ENCODE measurements at regions not wholly inside any gene's neighbourhood (a gene's known extent, or its start where the extent isn't known, plus 50 kb on each side); places are given as distances from the start of the nearest gene placed in this dataset.

DNA sequence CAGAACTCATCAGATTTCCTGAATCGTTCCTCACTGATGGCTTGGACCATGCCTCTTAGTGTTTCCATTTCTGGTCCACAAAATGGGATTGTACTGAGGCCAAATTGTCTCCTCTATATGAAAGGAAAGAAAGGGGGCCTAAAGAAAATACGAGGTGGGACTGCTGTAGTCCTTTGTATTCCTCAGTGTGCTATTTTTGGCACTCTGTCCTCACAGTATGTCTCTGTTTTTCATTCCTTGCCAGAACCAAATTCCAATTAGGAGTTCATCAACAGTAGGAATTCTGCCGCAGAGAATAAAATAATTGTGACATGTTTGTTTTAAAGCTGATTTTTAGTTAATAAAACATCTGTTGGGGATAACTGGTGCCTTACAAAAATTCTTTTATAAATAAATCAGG lies 515.7 kb downstream of the SMARCA1 start:
- Histone ChIP-seq H3K27ac (ENCODE audit: low read length) (no peak overlapping the region), H4K20me1 (ENCODE audit: insufficient read depth, low read length) (no peaks in the 10 kb centered on the region), H3K9me2 (replicated peaks; ENCODE audit: insufficient read depth, low read length) (no peaks in the 10 kb centered on the region), H3K4me2 (ENCODE audit: low read depth, low read length) (no peak overlapping the region), H3K9ac (ENCODE audit: low read length) (no peak overlapping the region), H3K4me3 (ENCODE audit: low read length) (no peak overlapping the region), H3K9me3 (replicated peaks; ENCODE audit: insufficient read depth, low read length) (no peaks in the 10 kb centered on the region), H3K4me1 (ENCODE audit: low read length) (no peaks in the 10 kb centered on the region), H3K79me2 (ENCODE audit: low read length) (no peaks in the 10 kb centered on the region), H3F3A (ENCODE audit: insufficient read depth, low read length) (no peaks in the 10 kb centered on the region), H3K27me3 (replicated peaks; ENCODE audit: insufficient read depth, low read length) (no peaks in the 10 kb centered on the region), H2AFZ (ENCODE audit: low read length) (no peak overlapping the region), H3K36me3 (replicated peaks; ENCODE audit: insufficient read depth, low read length) (no peaks in the 10 kb centered on the region)
- TF ChIP-seq EZH2phosphoT487 (IDR thresholded peaks at IDR 0.05; ENCODE audit: low read length): no peak
- TF ChIP-seq EZH2 (optimal IDR thresholded peaks at IDR 0.05; ENCODE audit: low read depth, low read length): no peak
- TF ChIP-seq, protein P1, sequence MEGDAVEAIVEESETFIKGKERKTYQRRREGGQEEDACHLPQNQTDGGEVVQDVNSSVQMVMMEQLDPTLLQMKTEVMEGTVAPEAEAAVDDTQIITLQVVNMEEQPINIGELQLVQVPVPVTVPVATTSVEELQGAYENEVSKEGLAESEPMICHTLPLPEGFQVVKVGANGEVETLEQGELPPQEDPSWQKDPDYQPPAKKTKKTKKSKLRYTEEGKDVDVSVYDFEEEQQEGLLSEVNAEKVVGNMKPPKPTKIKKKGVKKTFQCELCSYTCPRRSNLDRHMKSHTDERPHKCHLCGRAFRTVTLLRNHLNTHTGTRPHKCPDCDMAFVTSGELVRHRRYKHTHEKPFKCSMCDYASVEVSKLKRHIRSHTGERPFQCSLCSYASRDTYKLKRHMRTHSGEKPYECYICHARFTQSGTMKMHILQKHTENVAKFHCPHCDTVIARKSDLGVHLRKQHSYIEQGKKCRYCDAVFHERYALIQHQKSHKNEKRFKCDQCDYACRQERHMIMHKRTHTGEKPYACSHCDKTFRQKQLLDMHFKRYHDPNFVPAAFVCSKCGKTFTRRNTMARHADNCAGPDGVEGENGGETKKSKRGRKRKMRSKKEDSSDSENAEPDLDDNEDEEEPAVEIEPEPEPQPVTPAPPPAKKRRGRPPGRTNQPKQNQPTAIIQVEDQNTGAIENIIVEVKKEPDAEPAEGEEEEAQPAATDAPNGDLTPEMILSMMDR (IDR thresholded peaks at IDR 0.05; ENCODE audit: low read length): no peak
- no peak for DNase-seq

DNA sequence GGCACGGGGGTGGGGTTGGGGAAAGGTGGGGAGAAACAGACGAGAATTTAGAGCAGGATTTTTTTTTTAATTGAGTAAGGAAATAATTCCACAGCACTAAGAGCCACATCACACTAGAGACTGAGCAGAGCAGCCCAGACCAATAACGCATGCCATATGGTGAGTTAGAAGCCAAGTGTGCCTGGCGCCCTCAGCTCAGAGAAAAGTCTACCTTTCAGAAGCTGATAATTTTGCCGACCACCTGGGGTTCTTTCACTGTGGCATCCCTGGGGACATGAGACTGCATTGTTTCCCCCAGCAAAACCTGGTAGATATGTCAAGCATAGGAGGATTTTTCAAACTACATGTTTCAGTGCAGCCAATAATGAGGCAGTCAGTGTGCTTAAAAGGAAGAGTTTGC lies 516.8 kb downstream of the SMARCA1 start:
- H3K36me3 ChIP-seq (replicated peaks; ENCODE audit: insufficient read depth, low read length): no peaks in the 10 kb centered on the region
- no peaks in the 10 kb centered on the region for H3K9me3 ChIP-seq (replicated peaks; ENCODE audit: insufficient read depth, low read length)
- no peak overlapping the region for H3K27ac ChIP-seq (ENCODE audit: low read length)
- DNase-seq: no peak
- TF ChIP-seq EZH2 (optimal IDR thresholded peaks at IDR 0.05; ENCODE audit: low read depth, low read length) (no peak), EZH2phosphoT487 (IDR thresholded peaks at IDR 0.05; ENCODE audit: low read length) (no peak)
- TF ChIP-seq, protein P1 (IDR thresholded peaks at IDR 0.05; ENCODE audit: low read length): no peak
- H3K4me1 ChIP-seq (ENCODE audit: low read length): no peaks in the 10 kb centered on the region
- H3K9ac ChIP-seq (ENCODE audit: low read length): no peak overlapping the region
- no peaks in the 10 kb centered on the region for H3F3A ChIP-seq (ENCODE audit: insufficient read depth, low read length)
- H3K4me3 ChIP-seq (ENCODE audit: low read length): no peak overlapping the region
- H3K9me2 ChIP-seq (replicated peaks; ENCODE audit: insufficient read depth, low read length): no peaks in the 10 kb centered on the region
- H3K27me3 ChIP-seq (replicated peaks; ENCODE audit: insufficient read depth, low read length): no peaks in the 10 kb centered on the region
- H3K4me2 ChIP-seq (ENCODE audit: low read depth, low read length): no peak overlapping the region
- no peak overlapping the region for H2AFZ ChIP-seq (ENCODE audit: low read length)
- no peaks in the 10 kb centered on the region for H4K20me1 ChIP-seq (ENCODE audit: insufficient read depth, low read length)
- no peaks in the 10 kb centered on the region for H3K79me2 ChIP-seq (ENCODE audit: low read length)

DNA sequence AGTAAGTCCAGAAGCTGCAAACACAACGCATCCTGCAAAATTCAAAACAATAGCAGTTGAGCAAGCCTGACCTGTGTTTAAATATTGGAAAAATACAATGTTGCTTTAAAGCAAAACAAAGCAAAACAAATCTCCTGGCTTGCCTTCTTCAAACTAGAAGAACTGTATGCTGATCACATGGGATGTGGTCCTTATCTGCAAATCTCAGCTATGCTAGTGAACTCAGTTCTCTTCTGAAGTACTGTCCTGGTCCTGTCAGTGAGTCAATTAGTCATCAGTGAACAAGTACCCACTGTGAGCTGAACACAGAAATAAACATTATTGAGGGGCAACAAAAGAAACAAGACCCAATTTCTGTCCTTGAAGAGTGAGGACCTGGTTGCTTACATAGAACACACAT lies 522.5 kb downstream of the SMARCA1 start:
- no peaks in the 10 kb centered on the region for H3K36me3 ChIP-seq (replicated peaks; ENCODE audit: insufficient read depth, low read length)
- H4K20me1 ChIP-seq (ENCODE audit: insufficient read depth, low read length): no peaks in the 10 kb centered on the region
- no peaks in the 10 kb centered on the region for H3K9me3 ChIP-seq (replicated peaks; ENCODE audit: insufficient read depth, low read length)
- H3K27me3 ChIP-seq (replicated peaks; ENCODE audit: insufficient read depth, low read length): no peaks in the 10 kb centered on the region
- H3K4me3 ChIP-seq (ENCODE audit: low read length): no peak overlapping the region
- DNase-seq: no peak
- H2AFZ ChIP-seq (ENCODE audit: low read length): no peak overlapping the region
- H3K4me1 ChIP-seq (ENCODE audit: low read length): no peaks in the 10 kb centered on the region
- H3K27ac ChIP-seq (ENCODE audit: low read length): no peak overlapping the region
- H3K9ac ChIP-seq (ENCODE audit: low read length): no peak overlapping the region
- TF ChIP-seq, protein P1 (IDR thresholded peaks at IDR 0.05; ENCODE audit: low read length): no peak
- no peak for TF ChIP-seq EZH2 (optimal IDR thresholded peaks at IDR 0.05; ENCODE audit: low read depth, low read length)
- no peak for TF ChIP-seq EZH2phosphoT487 (IDR thresholded peaks at IDR 0.05; ENCODE audit: low read length)
- no peak overlapping the region for H3K4me2 ChIP-seq (ENCODE audit: low read depth, low read length)
- no peaks in the 10 kb centered on the region for H3K9me2 ChIP-seq (replicated peaks; ENCODE audit: insufficient read depth, low read length)
- H3K79me2 ChIP-seq (ENCODE audit: low read length): no peaks in the 10 kb centered on the region
- no peaks in the 10 kb centered on the region for H3F3A ChIP-seq (ENCODE audit: insufficient read depth, low read length)
